ENCODE measurements at regions not wholly inside any gene's neighbourhood (a gene's known extent, or its start where the extent isn't known, plus 50 kb on each side); places are given as distances from the start of the nearest gene placed in this dataset.

DNA sequence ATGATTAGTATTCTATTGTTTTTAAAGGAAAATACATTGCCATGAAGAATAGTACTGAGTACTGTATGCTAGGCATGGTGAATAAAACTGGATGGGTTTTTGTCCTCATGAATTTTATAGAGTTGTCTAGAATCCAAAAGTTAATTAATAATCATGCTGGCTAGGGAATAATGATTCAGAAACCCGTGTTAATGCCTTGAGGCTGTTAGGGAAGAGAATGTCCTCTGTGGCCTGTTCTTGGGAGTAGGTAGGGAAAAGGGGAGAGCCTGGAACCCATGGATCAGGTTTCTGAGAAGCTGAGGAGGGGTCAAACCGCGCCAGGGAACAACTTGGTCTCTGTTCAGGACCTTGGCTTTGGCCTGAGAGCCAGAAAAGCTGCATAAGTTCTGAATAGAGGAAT is 1376.3 kb upstream of the SLC10A2 start:
- no peak for DNase-seq

GRCh38 chr13:104436555-104436954 is 1370.3 kb upstream of the SLC10A2 start:
- no peak for DNase-seq

GRCh38 chr13:104431895-104432294 is 1365.7 kb upstream of the SLC10A2 start:
- no peak for DNase-seq

DNA sequence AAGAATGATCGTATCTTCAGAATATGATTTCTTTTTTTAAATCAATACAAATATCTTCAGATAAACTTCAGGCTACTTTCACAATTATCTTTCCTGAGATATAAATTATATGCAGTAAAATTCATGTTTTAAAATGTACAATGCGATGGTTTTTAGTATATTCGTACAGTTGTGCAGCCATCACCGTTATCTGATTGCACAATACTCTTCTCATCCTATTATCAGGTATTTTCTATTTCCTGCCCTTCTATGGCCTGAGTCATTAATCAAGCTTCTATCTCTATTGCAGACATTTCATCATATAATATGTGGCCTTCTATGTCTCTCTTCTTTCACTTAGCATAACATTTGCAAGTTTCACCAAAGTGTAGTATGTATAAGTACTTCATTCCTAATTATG is 1360.2 kb upstream of the SLC10A2 start:
- DNase-seq = no peak

- DNase-seq = no peak
These were observed 1356.5 kb upstream of the SLC10A2 start for GRCh38 chr13:104422668-104423067.

DNA sequence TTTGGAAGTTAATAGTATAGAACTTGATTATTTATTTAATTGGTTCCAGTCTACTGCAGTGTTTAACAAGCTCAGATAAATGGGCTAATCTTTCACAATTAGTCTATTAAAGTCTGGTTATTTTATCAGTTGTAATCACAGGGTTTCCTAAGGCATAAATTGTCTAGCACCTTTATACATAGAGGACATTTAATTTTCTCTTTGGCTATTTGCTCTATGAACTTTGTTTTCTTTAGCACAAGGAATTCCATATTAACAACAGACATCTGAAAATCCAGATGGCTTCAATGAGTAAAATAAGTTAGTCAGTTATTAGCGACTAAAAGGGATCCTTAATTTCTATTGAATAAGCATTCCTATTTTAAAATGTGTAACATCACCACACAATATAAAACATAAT is 1350.8 kb upstream of the SLC10A2 start:
- no peak for DNase-seq

GRCh38 chr13:104414771-104415170 is 1348.6 kb upstream of the SLC10A2 start:
- no peak for DNase-seq

GRCh38 chr13:104414181-104414580 is 1348.0 kb upstream of the SLC10A2 start:
- DNase-seq = no peak

- no peak for DNase-seq
These were observed 1345.0 kb upstream of the SLC10A2 start for GRCh38 chr13:104411141-104411765.

GRCh38 chr13:104408733-104409132 is 1342.5 kb upstream of the SLC10A2 start:
- no peak for DNase-seq

DNA sequence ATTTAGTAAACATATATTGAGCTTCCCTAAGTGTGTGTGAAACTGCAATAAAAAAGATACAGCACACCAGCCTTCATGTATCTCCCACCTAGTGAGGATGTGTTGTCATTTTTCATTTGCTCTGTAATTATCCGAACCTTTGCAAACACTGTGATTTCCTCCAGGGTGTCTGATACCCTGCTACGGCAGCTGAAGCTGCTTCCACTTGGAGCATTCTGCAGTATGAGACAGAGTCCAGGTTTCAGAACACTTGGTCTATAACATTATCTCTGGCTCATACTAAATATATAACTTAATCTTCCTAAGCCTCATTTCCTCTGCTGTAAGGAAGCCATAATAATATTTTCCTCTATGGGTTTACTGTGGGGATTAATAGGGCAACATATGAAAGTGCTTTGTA is 1338.1 kb upstream of the SLC10A2 start:
- no peak for DNase-seq

DNA sequence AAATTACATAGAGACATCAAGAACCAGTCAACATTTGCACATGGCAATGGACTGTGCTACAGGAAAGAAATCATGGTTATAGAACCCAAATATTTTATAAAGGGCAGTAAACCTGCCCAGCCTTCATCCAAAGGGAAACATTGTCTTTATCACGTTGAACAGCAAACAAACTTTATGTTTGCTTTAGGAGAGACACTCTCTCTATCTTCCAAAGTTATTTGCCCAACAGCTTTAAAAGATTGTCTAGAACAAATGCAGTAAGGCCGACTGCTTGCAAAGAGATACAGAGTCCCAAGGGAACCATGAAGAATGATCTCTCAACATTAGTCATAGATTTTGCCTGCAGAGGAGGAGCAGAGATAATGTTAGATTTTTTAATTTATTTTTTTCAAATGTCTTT is 1323.5 kb upstream of the SLC10A2 start:
- DNase-seq = no peak

DNA sequence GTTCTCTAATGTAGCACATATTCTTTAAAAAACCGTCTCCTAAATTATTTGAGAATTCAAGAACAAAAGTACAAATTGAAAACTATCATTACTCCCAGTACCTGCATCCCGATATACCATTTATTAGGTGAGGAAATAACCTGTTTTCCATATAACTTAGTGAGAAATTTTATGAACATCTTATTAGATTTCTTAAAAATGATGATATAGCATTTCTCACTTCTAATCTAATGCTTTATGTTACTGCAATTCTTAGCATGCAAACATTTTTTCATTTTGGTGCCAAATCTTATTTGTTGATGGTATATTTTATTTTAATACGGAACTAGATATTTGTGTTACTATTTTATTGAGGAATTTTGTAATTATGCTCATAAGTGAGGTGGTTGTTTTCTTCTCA is 1321.3 kb upstream of the SLC10A2 start:
- no peak for DNase-seq

GRCh38 chr13:104385404-104385803 is 1319.2 kb upstream of the SLC10A2 start:
- no peak for DNase-seq

DNA sequence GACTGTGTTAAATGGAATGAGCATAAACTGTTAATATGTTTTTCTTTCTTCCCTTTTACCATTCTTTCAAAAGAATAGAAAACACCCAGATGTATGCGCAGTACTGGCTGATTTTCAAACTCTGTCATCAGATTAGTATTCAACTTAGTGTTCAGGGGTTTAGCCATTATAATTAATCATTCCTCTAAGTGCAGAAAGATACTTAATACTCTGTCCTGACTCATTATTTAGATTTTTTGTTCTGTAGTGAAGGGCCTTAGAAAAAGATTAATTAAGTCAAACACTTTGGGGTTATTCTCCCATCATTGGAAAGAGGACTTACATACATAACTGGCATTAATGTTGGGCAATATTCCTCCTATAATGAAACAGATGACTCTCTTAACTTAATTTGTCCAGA is 1316.7 kb upstream of the SLC10A2 start:
- DNase-seq = no peak

DNA sequence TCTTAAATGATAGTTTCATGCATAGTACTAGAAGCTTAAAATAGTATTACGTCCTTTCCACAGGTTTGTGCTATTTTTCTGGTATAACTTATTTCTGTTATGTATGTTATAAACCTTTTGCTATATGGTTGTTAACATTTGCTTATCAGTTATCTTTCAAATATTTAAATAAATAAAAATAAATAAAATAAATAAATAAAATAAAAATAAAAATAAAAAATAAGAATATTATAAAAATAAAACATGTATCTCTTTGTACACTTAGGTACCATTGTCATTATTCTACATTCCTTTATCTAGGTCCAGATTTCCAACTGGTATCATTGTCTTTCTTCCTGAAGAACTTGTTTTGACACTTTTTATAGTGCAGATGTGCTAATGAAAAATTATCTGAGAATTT is 1310.4 kb upstream of the SLC10A2 start:
- no peak for DNase-seq

- no peak for DNase-seq
These were observed 1309.4 kb upstream of the SLC10A2 start for GRCh38 chr13:104375614-104376013.

GRCh38 chr13:104372095-104372655 is 1306.0 kb upstream of the SLC10A2 start:
- no peak for DNase-seq

GRCh38 chr13:104365430-104365829 is 1299.2 kb upstream of the SLC10A2 start:
- no peak for DNase-seq

DNA sequence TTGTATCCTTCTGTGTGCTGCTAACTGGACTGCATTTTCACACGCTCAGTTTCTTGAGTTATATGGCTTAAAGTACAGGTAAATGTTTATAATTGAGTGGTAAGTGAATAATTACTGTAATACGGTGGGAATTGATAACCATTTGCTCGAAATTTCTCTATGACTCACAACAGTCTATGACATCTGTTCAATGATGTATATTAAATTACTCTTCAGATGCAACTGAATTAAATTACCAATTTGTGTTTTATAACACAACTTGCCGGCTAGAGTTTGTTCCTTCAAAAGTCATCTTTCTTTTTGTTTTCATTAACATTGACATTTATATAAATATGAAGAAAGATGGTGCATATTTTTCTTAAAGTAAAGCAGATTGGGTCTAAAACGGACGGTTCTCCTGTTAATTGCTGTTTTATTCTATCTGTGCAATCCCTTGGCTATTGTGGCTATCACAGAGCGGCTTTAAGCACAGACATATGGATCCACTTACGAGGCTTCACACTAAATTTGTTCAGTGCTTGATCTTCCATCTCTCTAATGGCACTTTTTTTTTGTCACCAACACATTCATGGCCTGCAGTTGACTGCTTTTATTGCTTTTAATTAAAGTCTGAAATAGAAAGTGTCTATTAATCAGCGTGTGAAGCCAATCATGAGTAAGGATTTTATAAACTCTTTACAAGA is 1291.6 kb upstream of the SLC10A2 start:
- no peak for DNase-seq

- DNase-seq = no peak
These were observed 1291.0 kb upstream of the SLC10A2 start for GRCh38 chr13:104357174-104357573.

DNA sequence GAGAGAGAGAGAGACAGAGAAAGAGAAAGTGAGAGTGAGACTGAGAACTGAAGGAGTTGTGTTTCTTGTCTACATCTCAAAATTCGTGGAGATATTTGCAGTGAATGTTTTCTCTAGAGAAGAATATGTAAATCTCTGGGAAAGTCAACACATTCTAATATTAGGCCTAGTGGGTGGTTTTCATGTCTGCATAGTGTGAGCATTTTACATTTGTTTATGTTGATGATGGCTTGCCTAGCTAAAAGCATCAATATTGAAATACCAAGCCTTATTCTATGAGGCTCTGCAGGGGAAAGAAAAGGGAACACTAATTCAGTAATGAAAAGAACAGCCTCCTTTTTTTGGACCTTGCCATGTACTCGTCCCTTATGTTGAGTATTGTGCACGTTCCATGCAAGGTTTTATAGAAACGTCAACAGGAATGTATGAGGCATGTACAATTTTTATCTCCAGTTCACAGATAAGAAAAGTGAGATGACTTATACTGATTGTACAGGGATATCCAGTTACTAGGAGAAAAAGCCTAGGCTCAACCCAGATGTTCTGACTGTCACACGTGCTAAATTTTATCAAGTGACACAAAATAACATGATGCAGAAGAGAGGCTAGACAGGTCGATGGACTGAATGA is 1288.9 kb upstream of the SLC10A2 start:
- no peak for DNase-seq

DNA sequence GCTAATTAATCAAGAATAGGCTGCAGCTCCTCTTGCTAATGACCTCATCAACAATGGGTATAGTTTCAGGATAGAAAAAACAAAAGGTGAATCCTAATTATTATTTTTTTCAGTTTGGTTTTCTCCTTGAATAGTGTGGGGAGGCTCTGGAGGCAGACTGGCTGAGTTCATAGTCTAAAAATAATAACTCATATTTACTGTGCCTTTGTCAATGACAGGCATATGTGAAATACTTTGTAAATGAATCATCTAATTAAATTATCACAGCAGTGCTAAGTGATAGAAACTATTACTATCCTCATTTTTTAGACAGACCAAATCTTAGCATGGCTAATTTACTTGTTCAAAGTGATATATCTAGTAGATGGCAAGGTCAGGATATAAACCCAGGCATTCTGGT is 1261.0 kb upstream of the SLC10A2 start:
- no peak for DNase-seq

GRCh38 chr13:104326523-104326922 is 1260.3 kb upstream of the SLC10A2 start:
- DNase-seq = no peak

Measured in activated CD8-positive, alpha-beta memory T cell treated with anti-CD3 and anti-CD28 coated beads for 24 hours (primary cell).